Neural progenitor cell (in vitro differentiated cells): ENCODE measurements at regions not wholly inside any gene's neighbourhood (a gene's known extent, or its start where the extent isn't known, plus 50 kb on each side); places are given as distances from the start of the nearest gene placed in this dataset.
A peak's percentile ranks its signal among the peaks of the same experiment; 100 is the strongest.

Experiments used
- DNase-seq: peaks from one replicate; pipeline ENCODE4 v3.0.0-alpha.2; 2016; ENCODE audit warnings: low spot score
- H2AFZ ChIP-seq: fragments of 200-600 bp; sonication (generic); replicated peaks from 2 replicates; pipeline ENCODE4 v1.6.1; 2016; ENCODE audit warnings: antibody characterized with exemption
- H3F3A ChIP-seq: fragments of 200-600 bp; sonication (generic); 2 replicates; pipeline ENCODE4 v1.6.1; 2016; ENCODE audit warnings: antibody characterized with exemption, low read depth
- H3K27ac ChIP-seq: fragments of 200-600 bp; sonication (generic); 2 replicates; pipeline ENCODE4 v1.5.1; 2016; ENCODE audit warnings: mild to moderate bottlenecking
- H3K27me3 ChIP-seq: fragments of 200-600 bp; sonication (generic); 2 replicates; pipeline ENCODE4 v1.6.1; 2016; ENCODE audit warnings: mild to moderate bottlenecking, moderate library complexity
- H3K36me3 ChIP-seq: fragments of 200-600 bp; sonication (generic); 2 replicates; pipeline ENCODE4 v1.5.1; 2016
- H3K4me1 ChIP-seq: fragments of 200-600 bp; sonication (generic); 2 replicates; pipeline ENCODE4 v1.6.1; 2016; ENCODE audit warnings: mixed run types
- H3K4me2 ChIP-seq: fragments of 200-600 bp; sonication (generic); 2 replicates; pipeline ENCODE4 v1.6.1; 2016
- H3K4me3 ChIP-seq: fragments of 200-600 bp; sonication (generic); 2 replicates; pipeline ENCODE4 v1.5.1; 2016
- H3K79me2 ChIP-seq: fragments of 200-600 bp; sonication (generic); 2 replicates; pipeline ENCODE4 v1.6.1; 2016; ENCODE audit warnings: low read depth
- H3K9ac ChIP-seq: fragments of 200-600 bp; sonication (generic); 2 replicates; pipeline ENCODE4 v1.6.1; 2016
- H3K9me3 ChIP-seq: fragments of 200-600 bp; sonication (generic); 2 replicates; pipeline ENCODE4 v1.5.1; 2016; ENCODE audit warnings: low read depth
- H4K20me1 ChIP-seq: fragments of 200-600 bp; sonication (generic); 2 replicates; pipeline ENCODE4 v1.6.1; 2016; ENCODE audit warnings: low read depth
- H3K27ac Mint-ChIP-seq: 3 replicates; pipeline ENCODE4 v1.8.0; 2021; ENCODE audit warnings: mixed read lengths
- H3K27me3 Mint-ChIP-seq: 2 replicates; pipeline ENCODE4 v1.8.0; 2022; ENCODE audit warnings: low read depth, mild to moderate bottlenecking, inconsistent platforms, moderate library complexity, mixed read lengths; ENCODE audit not compliant: insufficient read depth
- H3K36me3 Mint-ChIP-seq: 3 replicates; pipeline ENCODE4 v1.8.0; 2021; ENCODE audit warnings: mixed read lengths
- H3K4me1 Mint-ChIP-seq: 3 replicates; pipeline ENCODE4 v1.8.0; 2021; ENCODE audit warnings: mixed read lengths
- H3K4me3 Mint-ChIP-seq: 3 replicates; pipeline ENCODE4 v1.8.0; 2021; ENCODE audit warnings: mild to moderate bottlenecking, moderate library complexity, mixed read lengths
- H3K9me3 Mint-ChIP-seq: 3 replicates; pipeline ENCODE4 v1.8.0; 2020; ENCODE audit warnings: mixed read lengths
- EZH2 ChIP-seq: fragments of 200-600 bp; sonication (generic); IDR thresholded peaks from 2 replicates; pipeline ENCODE4 v1.6.1; 2017; ENCODE audit warnings: antibody characterized with exemption, mild to moderate bottlenecking, moderate library complexity
- EZH2phosphoT487 ChIP-seq: fragments of 200-600 bp; sonication (generic); IDR thresholded peaks from 2 replicates; pipeline ENCODE4 v1.6.1; 2017; ENCODE audit warnings: antibody characterized with exemption
- TF ChIP-seq, protein P1 (sequence below): fragments of 200-600 bp; sonication (generic); IDR thresholded peaks from 2 replicates; pipeline ENCODE4 v1.5.1; 2017; ENCODE audit warnings: antibody characterized with exemption, mild to moderate bottlenecking

DNA sequence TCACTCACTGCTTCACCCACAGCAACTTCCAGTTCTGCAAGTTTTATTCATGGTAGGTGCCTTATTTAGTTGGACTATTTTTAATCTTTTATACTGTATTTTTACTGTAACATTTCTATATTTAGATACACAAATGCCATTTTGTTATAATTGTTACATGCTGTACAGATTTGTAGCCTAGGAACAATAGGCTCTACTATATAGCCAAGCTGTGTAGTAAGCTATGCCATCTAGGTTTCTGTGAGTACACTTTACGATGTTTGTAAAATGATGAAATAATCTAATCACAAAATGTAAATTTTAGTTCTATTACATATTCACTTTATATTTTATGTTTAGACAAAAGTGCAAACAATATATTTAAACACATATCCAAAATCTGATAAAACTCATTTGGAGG is 1187.8 kb downstream of the TECRL start:
- no peak for DNase-seq
- H4K20me1 ChIP-seq: no peaks in the 10 kb centered on the region
- H3F3A ChIP-seq: no peaks in the 10 kb centered on the region
- TF ChIP-seq EZH2 (no peak), EZH2phosphoT487 (no peak)
- TF ChIP-seq, protein P1, sequence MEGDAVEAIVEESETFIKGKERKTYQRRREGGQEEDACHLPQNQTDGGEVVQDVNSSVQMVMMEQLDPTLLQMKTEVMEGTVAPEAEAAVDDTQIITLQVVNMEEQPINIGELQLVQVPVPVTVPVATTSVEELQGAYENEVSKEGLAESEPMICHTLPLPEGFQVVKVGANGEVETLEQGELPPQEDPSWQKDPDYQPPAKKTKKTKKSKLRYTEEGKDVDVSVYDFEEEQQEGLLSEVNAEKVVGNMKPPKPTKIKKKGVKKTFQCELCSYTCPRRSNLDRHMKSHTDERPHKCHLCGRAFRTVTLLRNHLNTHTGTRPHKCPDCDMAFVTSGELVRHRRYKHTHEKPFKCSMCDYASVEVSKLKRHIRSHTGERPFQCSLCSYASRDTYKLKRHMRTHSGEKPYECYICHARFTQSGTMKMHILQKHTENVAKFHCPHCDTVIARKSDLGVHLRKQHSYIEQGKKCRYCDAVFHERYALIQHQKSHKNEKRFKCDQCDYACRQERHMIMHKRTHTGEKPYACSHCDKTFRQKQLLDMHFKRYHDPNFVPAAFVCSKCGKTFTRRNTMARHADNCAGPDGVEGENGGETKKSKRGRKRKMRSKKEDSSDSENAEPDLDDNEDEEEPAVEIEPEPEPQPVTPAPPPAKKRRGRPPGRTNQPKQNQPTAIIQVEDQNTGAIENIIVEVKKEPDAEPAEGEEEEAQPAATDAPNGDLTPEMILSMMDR: no peak
- Mint-ChIP-seq H3K4me1 (peaks cover 10% of the 10 kb centered on the region), H3K9me3 (peaks cover 11% of the 10 kb centered on the region), H3K27ac (no peak overlapping the region), H3K27me3 (peaks cover 3% of the 10 kb centered on the region), H3K36me3 (no peaks in the 10 kb centered on the region), H3K4me3 (no peak overlapping the region)
- H3K4me3 ChIP-seq: no peak overlapping the region
- H3K9ac ChIP-seq: no peak overlapping the region
- H3K36me3 ChIP-seq: no peaks in the 10 kb centered on the region
- H2AFZ ChIP-seq: no peak overlapping the region
- no peaks in the 10 kb centered on the region for H3K79me2 ChIP-seq
- H3K9me3 ChIP-seq: no peaks in the 10 kb centered on the region
- H3K4me1 ChIP-seq: no peaks in the 10 kb centered on the region
- H3K4me2 ChIP-seq: no peak overlapping the region
- no peaks in the 10 kb centered on the region for H3K27me3 ChIP-seq
- no peak overlapping the region for H3K27ac ChIP-seq

DNA sequence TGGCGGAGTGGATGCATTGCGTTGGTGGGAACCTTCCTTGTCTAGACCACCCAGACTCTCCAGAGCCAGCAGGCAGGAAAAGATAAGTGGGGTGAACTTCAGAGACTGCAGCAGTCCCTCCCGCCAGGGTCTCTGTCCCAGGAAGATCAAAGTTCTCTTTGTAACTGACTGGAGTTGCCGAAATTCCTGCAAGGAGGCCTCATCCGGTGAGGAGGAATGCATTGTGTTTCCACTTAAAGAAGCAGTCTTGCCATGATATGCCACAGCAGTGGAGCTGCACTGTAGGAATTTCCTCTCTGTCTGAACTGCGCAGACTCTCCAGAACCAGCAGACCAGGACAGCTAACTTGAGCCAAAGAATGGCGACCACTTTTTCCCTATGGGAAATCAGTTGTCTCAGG is 1190.4 kb downstream of the TECRL start:
- Histone ChIP-seq H3K36me3 (no peaks in the 10 kb centered on the region), H3K4me2 (no peak overlapping the region), H3K9me3 (no peaks in the 10 kb centered on the region), H3K9ac (no peak overlapping the region), H4K20me1 (no peaks in the 10 kb centered on the region), H3F3A (no peaks in the 10 kb centered on the region), H3K4me1 (no peaks in the 10 kb centered on the region), H3K79me2 (no peaks in the 10 kb centered on the region), H3K27me3 (no peaks in the 10 kb centered on the region), H3K27ac (no peak overlapping the region), H3K4me3 (no peak overlapping the region), H2AFZ (peak overlapping the region; percentile 9)
- TF ChIP-seq EZH2: no peak
- Mint-ChIP-seq H3K36me3 (no peaks in the 10 kb centered on the region), H3K27ac (peak overlapping the region; percentile 12), H3K4me1 (peaks cover 3% of the 10 kb centered on the region), H3K9me3 (peaks cover 18% of the 10 kb centered on the region), H3K27me3 (peaks cover under 1% of the 10 kb centered on the region), H3K4me3 (no peak overlapping the region)
- DNase-seq: peak; percentile 65

DNA sequence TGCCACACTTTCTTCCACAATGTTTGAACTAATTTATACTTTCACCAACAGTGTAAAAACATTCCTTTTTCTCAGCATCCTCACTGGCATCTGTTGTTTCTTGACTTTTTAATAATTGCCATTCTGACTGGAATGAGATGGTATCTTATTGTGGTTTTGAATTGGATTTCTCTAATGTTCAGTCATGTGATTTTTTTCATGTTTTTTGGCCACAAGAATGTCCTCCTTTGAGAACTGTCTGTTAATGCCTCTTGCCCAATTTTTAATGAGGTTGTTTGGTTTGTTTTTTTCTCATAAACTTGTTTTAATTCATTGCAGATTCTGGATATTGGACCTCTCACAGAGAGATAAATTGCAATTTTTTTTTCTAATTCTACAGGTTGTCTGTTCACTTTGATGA is 1195.2 kb downstream of the TECRL start:
- Histone ChIP-seq H3K4me1 (no peaks in the 10 kb centered on the region), H3K4me2 (no peak overlapping the region), H3K79me2 (no peaks in the 10 kb centered on the region), H3K27ac (no peak overlapping the region), H3K9me3 (no peaks in the 10 kb centered on the region), H3K4me3 (no peak overlapping the region), H4K20me1 (no peaks in the 10 kb centered on the region), H3K9ac (no peak overlapping the region), H2AFZ (no peak overlapping the region), H3K27me3 (no peaks in the 10 kb centered on the region), H3F3A (no peaks in the 10 kb centered on the region), H3K36me3 (no peaks in the 10 kb centered on the region)
- no peak overlapping the region for H3K27ac Mint-ChIP-seq
- H3K4me1 Mint-ChIP-seq: peaks cover 2% of the 10 kb centered on the region
- DNase-seq: no peak
- no peak overlapping the region for H3K4me3 Mint-ChIP-seq
- no peaks in the 10 kb centered on the region for H3K27me3 Mint-ChIP-seq
- peaks cover 18% of the 10 kb centered on the region for H3K9me3 Mint-ChIP-seq
- no peak for TF ChIP-seq EZH2phosphoT487
- TF ChIP-seq, protein P1: no peak
- TF ChIP-seq EZH2: no peak
- H3K36me3 Mint-ChIP-seq: no peaks in the 10 kb centered on the region

DNA sequence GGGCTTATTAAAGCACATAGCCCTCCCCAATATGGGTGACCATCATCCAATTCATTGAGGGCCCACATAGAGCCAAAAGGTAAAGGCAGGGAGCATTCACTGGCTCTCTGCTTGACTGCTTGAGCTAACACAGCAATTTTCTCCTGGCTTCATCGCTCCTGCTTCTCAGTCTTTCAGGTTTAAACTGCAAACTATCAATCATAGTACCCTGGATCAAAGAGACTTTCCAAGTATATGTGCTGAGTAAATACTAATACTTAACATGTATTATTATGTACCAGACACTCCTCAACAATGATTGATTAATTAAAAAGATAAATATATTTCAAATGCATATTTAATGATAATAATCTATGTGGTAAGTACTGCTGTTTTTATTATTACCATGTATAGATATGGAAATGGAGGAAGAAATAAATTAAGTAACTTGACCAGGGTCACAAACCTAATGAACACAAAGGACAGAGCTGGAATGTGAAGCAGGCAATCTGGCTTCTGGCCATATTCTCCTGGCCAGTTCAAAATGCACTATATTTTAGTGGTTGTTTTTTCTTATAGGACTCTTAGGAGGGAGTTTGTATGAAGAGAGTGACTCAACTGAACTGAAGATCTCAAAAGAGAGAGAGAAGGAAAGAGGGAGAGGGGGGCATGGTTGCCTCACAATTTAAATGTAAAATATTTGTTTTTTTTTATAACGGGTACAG is 1197.3 kb downstream of the TECRL start:
- DNase-seq: no peak
- H3K27ac Mint-ChIP-seq: no peak overlapping the region
- Histone ChIP-seq H3K4me2 (no peak overlapping the region), H3K79me2 (no peaks in the 10 kb centered on the region), H3K4me1 (no peaks in the 10 kb centered on the region), H3K9ac (no peak overlapping the region), H3K36me3 (no peaks in the 10 kb centered on the region), H3F3A (no peaks in the 10 kb centered on the region), H3K27ac (no peak overlapping the region), H3K4me3 (no peak overlapping the region), H3K9me3 (no peaks in the 10 kb centered on the region), H4K20me1 (no peaks in the 10 kb centered on the region), H3K27me3 (no peaks in the 10 kb centered on the region), H2AFZ (no peak overlapping the region)
- no peak overlapping the region for H3K4me3 Mint-ChIP-seq
- TF ChIP-seq, protein P1: no peak
- TF ChIP-seq EZH2 (no peak), EZH2phosphoT487 (no peak)
- peaks cover 17% of the 10 kb centered on the region for H3K9me3 Mint-ChIP-seq
- peaks cover 2% of the 10 kb centered on the region for H3K4me1 Mint-ChIP-seq
- H3K36me3 Mint-ChIP-seq: no peaks in the 10 kb centered on the region
- no peaks in the 10 kb centered on the region for H3K27me3 Mint-ChIP-seq
